GM12875 (cell line): ENCODE measurements at regions not wholly inside any gene's neighbourhood (a gene's known extent, or its start where the extent isn't known, plus 50 kb on each side); places are given as distances from the start of the nearest gene placed in this dataset.

Experiments
- H3K4me3 ChIP-seq: one replicate; pipeline ENCODE4 v1.5.1; 2011; ENCODE audit warnings: low read depth, low read length, control low read depth
- CTCF ChIP-seq: IDR thresholded peaks from 2 replicates; pipeline ENCODE4 v1.5.1; 2011; ENCODE audit warnings: low read depth, mild to moderate bottlenecking, control low read depth, inconsistent platforms, low read length, moderate library complexity, borderline replicate concordance; ENCODE audit not compliant: insufficient read depth

DNA sequence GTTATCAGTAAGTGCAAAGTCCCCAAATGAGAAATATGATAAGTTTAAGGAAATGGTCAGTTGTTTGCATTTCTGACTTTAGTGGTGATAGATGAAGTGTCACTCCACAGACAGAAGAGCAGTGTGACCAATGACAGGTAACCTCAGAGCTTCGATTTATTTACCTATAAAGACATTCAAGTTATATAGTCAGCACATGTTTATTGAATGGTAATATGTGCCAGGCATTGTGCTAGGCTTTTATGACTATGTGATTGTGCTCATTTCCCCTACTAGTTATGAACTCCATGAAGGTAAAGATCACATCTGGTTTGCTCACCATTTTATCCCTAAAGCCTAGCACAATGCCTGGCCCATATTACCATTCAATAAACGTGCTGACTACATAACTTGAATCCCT is 222.4 kb downstream of the HHIPL2 start:
- no peak for TF ChIP-seq CTCF
- H3K4me3 ChIP-seq, result no peak overlapping the region

DNA sequence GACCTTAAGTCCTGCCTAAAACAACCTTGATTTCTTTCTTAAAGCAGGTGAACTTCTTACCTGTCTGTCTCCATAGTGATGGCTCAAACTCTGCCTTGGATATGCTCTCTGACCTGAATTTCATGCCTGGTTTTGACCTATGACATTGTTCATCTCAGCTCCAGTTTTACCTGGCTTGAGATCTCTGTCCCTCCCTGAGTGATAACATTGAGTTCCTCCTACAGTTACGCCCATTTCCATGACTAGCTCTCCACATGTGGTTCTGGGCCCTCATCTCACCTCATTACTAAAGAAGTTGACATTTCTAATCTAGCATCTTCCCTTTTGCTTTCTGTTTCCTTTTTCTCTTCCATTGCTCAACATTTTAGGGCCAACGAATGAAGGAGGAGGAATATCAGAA is 233.1 kb downstream of the HHIPL2 start:
- no peak for TF ChIP-seq CTCF

GRCh38 chr1:222310836-222311235 is 237.1 kb downstream of the HHIPL2 start:
- no peak for TF ChIP-seq CTCF
- no peak overlapping the region for H3K4me3 ChIP-seq

More for the DNA sequence above, 233.1 kb downstream of the HHIPL2 start:
- H3K4me3 ChIP-seq, result no peak overlapping the region

DNA sequence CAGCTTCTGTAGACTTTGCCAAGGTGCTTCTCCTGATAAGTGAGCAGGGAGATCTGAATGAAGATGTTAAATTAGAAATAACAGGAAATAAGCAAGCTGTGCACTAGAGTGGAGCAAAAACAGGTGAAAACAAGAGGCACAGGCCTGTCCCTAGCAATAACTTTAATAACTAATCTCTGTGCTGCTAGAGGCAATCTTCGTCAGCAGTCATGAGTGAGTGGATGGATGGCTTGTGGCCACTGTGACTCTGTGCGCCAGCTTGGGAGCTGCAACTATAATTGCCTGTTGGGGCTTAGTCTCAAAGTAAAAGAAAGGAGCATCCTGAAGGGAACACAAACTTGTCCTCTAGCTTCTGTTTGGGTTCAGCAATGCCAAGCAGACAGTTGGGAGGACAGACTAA is 240.3 kb downstream of the HHIPL2 start:
- no peak for TF ChIP-seq CTCF
- H3K4me3 ChIP-seq, result no peak overlapping the region

DNA sequence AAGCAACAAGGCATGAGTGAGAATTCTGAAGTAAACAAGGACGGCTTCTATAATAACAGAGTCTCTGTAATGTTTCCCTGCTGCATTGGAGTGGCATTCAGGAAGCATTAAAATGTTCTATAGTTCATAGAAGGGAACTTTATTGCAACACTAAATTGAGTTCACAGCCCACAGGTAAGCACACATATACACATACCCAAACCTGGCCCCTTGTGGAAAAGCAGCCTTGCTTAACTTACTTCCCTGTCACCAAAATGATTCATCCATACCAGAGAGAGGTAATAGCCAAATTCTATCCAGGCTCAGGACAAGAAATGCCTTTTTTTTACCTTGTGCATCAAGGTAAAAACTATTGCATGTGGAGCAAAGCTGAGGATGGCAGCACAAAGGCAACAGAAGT is 241.4 kb downstream of the HHIPL2 start:
- TF ChIP-seq CTCF, result no peak
- H3K4me3 ChIP-seq, result no peak overlapping the region

DNA sequence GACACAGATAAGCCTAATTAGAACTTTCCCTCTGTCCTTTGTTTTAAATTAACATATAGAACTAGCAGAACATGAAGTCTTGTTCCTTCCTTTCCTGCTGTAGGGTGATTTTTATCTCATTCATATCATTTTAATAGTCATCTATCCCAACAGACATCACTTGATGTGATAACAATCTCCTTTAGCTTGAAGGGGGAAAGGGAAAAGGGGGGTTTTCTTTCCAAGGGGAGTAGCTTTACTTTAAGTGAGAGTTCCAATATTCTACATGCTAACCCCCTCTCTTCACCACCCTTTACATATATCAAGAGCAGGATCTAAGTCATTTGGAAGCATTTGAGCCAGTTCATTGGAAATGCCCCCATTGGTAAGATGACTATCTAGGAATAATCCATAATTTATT is 241.9 kb downstream of the HHIPL2 start:
- no peak overlapping the region for H3K4me3 ChIP-seq
- TF ChIP-seq CTCF, result no peak

- no peak for TF ChIP-seq CTCF
- H3K4me3 ChIP-seq, result no peak overlapping the region
Measured at GRCh38 chr1:222301652-222302051, 246.3 kb downstream of the HHIPL2 start.
